ENCODE measurements at regions not wholly inside any gene's neighbourhood (a gene's known extent, or its start where the extent isn't known, plus 50 kb on each side); places are given as distances from the start of the nearest gene placed in this dataset.

- TF ChIP-seq JUNB (IDR thresholded peaks at IDR 0.05; ENCODE audit: unreplicated experiment) (no peak), CTCF (conservative IDR thresholded peaks at IDR 0.05; ENCODE audit: low read depth in 2 of 2) (no peak), EZH2 (IDR thresholded peaks at IDR 0.05; ENCODE audit: low read depth, unreplicated experiment) (no peak), POLR2AphosphoS5 (IDR thresholded peaks at IDR 0.05; ENCODE audit: low read depth) (no peak)
Observed at GRCh38 chr2:39919511-39920306, 140.7 kb upstream of the THUMPD2 start.

Data from GM23338 (cell line).